Right ventricle myocardium superior (tissue), 1 donor: ENCODE measurements at regions not wholly inside any gene's neighbourhood (a gene's known extent, or its start where the extent isn't known, plus 50 kb on each side); places are given as distances from the start of the nearest gene placed in this dataset.

ENCODE experiments used
- ATAC-seq: fragments of 200-7000 bp; cut with Tn5 transposase; one replicate; pipeline ENCODE4 v1.9.1; 2020; ENCODE audit warnings: mild to moderate bottlenecking; ENCODE audit not compliant: poor library complexity
- DNase-seq: peaks from one replicate; pipeline ENCODE4 v3.0.0-alpha.2; 2020
- intact Hi-C: fragments of 100-400 bp; cut with DNase I; formaldehyde crosslinking; loops from one replicate; pipeline ENCODE4 v1.11.2; 2022
- donor health status: DM: no; HTN: yes; CAD: no; lungs with severe emphysema.

GRCh38 chr1:87535551-87535950 is 206.9 kb downstream of the LMO4 start:
- intact Hi-C loops = no loop called here
- DNase-seq = no peak
- ATAC-seq = peak; percentile 58

GRCh38 chr1:87539147-87539546 is 210.5 kb downstream of the LMO4 start:
- intact Hi-C loops = no loop called here

GRCh38 chr1:87542697-87543096 is 214.0 kb downstream of the LMO4 start:
- intact Hi-C loops = no loop called here
- ATAC-seq (no peak), DNase-seq (no peak)

More at GRCh38 chr1:87539147-87539546, 210.5 kb downstream of the LMO4 start:
- ATAC-seq (no peak), DNase-seq (no peak)

- DNase-seq = no peak
- intact Hi-C loops = no loop called here
- ATAC-seq = no peak
Observed at GRCh38 chr1:87549738-87550137, 221.1 kb downstream of the LMO4 start.

GRCh38 chr1:87553511-87553910 is 224.8 kb downstream of the LMO4 start:
- DNase-seq (no peak), ATAC-seq (no peak)
- intact Hi-C loops = no loop called here

- intact Hi-C loops = no loop called here
- DNase-seq = no peak
Observed at GRCh38 chr1:87555366-87555765, 226.7 kb downstream of the LMO4 start.

GRCh38 chr1:87556326-87556725 is 227.6 kb downstream of the LMO4 start:
- intact Hi-C loops = no loop called here
- ATAC-seq (no peak), DNase-seq (no peak)

More at GRCh38 chr1:87555366-87555765, 226.7 kb downstream of the LMO4 start:
- ATAC-seq = no peak

- no peak for ATAC-seq
- intact Hi-C loops = no loop called here
Observed at GRCh38 chr1:87558921-87559320, 230.2 kb downstream of the LMO4 start.

GRCh38 chr1:87560137-87560536 is 231.5 kb downstream of the LMO4 start:
- intact Hi-C loops = no loop called here
- DNase-seq (no peak), ATAC-seq (no peak)

More at GRCh38 chr1:87558921-87559320, 230.2 kb downstream of the LMO4 start:
- no peak for DNase-seq

- DNase-seq (no peak), ATAC-seq (no peak)
- intact Hi-C loops = no loop called here
Observed at GRCh38 chr1:87560601-87561360, 232.1 kb downstream of the LMO4 start.

GRCh38 chr1:87563211-87563610 is 234.5 kb downstream of the LMO4 start:
- DNase-seq (no peak), ATAC-seq (no peak)
- intact Hi-C loops = no loop called here

GRCh38 chr1:87565861-87566260 is 237.2 kb downstream of the LMO4 start:
- no peak for ATAC-seq
- DNase-seq = no peak
- intact Hi-C loops = no loop called here

GRCh38 chr1:87568005-87568404 is 239.3 kb downstream of the LMO4 start:
- no peak for DNase-seq
- ATAC-seq = no peak
- intact Hi-C loops = no loop called here

GRCh38 chr1:87568911-87569310 is 240.2 kb downstream of the LMO4 start:
- no peak for ATAC-seq
- intact Hi-C loops = no loop called here
- no peak for DNase-seq

GRCh38 chr1:87572008-87572407 is 243.3 kb downstream of the LMO4 start:
- no peak for DNase-seq
- intact Hi-C loops = no loop called here
- ATAC-seq = no peak

GRCh38 chr1:87572891-87573290 is 244.2 kb downstream of the LMO4 start:
- no peak for ATAC-seq
- no peak for DNase-seq
- intact Hi-C loops = no loop called here

GRCh38 chr1:87575528-87575927 is 246.8 kb downstream of the LMO4 start:
- ATAC-seq (no peak), DNase-seq (no peak)
- intact Hi-C loops = no loop called here

GRCh38 chr1:87578464-87578863 is 249.8 kb downstream of the LMO4 start:
- intact Hi-C loops = no loop called here
- ATAC-seq (no peak), DNase-seq (no peak)

GRCh38 chr1:87583459-87583858 is 254.8 kb downstream of the LMO4 start:
- intact Hi-C loops = no loop called here
- DNase-seq (no peak), ATAC-seq (no peak)

- DNase-seq (no peak), ATAC-seq (no peak)
- intact Hi-C loops = no loop called here
Observed at GRCh38 chr1:87584586-87584985, 255.9 kb downstream of the LMO4 start.

- ATAC-seq (no peak), DNase-seq (no peak)
- intact Hi-C loops = no loop called here
Observed at GRCh38 chr1:87586501-87586900, 257.8 kb downstream of the LMO4 start.
